HG02759 (cell line): ENCODE measurements at regions not wholly inside any gene's neighbourhood (a gene's known extent, or its start where the extent isn't known, plus 50 kb on each side); places are given as distances from the start of the nearest gene placed in this dataset.

Source experiments
- ATAC-seq: cut with Tn5 transposase; IDR thresholded peaks from one replicate; pipeline ENCODE4 v1.9.1; 2021; ENCODE audit warnings: mild to moderate bottlenecking, moderate library complexity; ENCODE audit not compliant: unreplicated experiment

DNA sequence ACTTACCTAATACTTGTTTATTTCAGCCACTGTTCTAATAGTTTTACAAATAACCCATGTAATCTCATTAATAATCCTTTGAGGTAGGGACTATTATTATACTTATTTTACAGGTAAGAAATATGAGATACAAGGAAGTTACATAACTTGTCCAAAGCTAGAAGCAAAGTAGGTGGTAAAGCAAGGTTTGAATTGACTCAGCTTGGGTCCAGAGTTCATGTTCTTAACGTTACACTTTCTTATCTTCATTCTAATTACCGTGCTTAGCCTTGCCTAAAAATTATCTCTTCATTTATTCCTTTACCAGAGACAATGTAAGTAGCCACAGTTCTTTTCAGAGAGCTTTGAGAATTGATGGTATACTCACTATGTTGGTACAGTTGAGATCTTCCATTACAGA lies 743.6 kb downstream of the KCNJ3 start:
- ATAC-seq, result no peak

DNA sequence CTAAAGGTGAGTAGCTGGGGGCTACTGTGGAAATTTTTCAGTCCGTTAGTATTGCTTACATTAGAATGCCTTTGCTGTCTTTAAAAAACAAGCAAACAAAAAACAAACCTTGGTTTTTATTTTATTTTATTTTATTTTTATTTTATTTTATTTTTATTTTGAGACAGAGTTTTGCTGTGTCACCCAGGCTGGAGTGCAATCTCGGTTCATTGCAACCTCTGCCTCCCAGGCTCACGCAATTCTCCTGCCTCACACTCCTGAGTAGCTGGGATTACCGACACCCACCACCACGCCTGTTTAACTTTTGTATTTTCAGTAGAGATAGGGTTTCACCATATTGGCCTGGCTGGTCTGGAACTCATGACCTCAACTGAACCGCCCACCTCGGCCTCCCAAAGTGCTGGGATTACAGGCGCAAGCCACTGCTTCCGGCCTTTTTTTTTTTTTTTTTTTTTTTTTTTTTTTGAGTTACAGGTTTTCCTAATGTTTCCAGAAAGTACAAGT lies 732.6 kb downstream of the KCNJ3 start:
- ATAC-seq, result no peak

DNA sequence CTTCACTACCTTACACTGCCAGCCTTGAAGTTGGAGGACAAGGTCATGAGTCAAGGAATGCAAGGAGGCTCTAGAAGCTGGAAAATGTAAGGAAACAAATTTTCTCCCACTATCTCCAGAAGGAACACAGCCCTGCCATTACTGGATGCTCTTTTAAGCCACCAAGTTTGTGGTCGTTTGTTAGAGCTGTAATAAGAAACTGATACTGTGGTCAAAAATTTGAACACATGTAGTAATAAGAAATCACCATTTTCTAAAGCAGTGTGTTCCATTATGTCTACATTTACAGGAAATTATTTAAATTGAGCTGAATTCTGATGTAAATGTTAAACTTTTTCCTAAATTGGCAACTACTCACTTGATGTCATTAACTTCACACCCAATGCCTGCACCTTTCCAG lies 729.0 kb downstream of the KCNJ3 start:
- no peak for ATAC-seq

DNA sequence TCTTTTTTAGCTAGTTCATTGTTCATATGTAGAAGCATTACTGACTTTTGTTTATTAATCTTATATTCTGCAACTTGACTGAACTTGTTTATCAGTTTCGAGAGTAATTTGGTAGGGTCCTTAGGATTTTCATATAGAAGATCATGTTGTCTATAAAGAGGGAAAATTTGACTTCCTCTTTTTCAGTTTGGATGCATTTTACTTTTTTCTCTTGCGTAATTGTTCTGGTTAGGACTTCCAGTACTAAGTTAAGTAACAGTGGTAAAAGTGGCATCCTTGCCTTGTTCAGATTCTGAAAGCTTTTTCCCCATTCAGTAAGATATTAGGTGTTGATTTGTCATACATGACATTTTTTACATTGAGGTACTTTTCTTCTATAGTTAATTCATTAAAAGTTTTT lies 726.0 kb downstream of the KCNJ3 start:
- no peak for ATAC-seq

GRCh38 chr2:155418753-155419152 lies 720.3 kb downstream of the KCNJ3 start:
- no peak for ATAC-seq

DNA sequence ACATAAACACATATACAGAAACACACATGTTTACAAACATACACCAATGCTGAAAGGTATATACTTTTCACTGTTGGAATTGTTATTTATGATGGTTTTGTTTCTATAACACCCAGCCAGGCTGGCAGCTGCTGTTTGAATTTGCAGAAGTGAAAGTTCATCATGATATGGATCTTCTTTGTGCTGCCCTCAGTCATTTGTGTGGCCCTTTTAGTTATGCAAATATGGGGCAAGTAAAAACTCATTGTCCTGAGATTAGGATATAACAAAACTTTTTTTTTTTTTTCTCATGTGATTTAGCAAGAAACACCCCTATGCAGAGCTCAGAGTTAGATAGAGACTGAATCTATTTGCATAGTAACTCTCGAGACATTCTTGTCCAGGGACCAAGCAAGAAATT lies 714.1 kb downstream of the KCNJ3 start:
- ATAC-seq, result peak; percentile 95

DNA sequence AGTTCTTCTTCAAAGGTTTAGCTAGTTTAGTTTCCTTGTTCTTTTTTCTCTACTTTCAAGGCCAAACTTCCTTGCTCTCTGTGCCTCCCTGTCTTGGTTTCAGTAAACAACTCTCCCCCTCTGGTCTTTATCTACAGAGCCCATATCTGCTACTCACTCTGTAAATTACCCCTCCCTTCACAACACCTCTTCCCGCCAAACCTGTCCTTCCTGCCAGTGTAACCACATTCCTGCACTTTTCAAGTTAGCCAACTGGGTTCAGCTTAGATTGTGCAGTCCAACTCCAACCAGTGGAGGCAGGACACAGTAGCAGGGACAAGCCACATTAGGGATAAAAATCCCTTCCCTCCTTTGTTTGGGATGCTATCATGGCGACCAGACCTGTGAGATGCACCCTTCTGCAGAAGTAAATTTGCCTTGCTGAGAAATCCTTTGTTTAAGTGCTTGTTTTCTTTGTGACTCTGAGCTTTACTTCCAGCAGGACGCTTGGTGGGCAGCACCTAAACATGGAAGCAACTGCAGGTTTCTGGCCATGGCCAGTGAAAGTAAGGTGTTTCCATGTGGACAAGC lies 706.0 kb downstream of the KCNJ3 start:
- ATAC-seq, result no peak

- ATAC-seq, result no peak
Measured at GRCh38 chr2:155393406-155393805, 694.9 kb downstream of the KCNJ3 start.

DNA sequence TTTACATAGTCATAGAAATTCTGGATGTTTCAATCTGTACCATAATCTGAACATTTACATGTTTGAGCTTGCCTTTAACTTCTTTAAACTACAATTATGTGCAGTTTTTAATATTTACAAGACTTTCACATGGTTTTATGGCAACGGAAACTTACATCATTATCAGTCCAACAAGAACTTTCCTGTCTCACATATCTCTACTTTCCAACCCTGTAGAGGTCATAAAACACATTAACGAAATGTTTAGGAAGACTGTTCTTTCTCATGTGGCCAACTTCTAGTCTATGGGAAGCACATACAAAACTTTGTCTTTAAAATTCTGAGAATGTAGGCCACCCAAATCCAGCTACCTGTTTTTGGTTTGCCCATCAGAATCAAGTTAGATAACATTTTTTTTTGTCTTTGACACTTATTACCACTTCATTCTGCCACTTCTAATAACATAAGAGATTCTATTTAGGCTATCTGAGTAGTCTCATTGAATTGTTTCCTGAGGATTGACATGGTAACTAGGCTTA lies 693.2 kb downstream of the KCNJ3 start:
- no peak for ATAC-seq

DNA sequence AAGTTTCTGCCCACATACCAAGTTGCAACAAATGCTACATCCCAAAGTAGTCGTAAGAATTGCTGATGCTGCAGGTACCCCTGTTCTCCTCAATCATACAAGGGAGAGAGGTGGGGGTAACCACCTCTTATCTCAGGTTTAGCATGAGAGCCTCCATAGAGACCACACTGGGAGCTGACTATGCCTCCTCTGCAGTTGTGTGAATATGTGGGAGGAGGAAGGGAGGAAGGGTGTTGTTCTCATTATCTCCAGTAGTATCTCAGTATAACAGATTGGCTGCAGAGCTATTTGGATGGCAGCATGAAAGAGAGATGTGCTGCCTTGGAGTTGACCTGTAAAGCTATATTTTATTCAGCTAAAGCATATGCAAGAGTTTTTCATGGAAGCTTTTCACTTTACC lies 690.7 kb downstream of the KCNJ3 start:
- ATAC-seq, result no peak

- no peak for ATAC-seq
Measured at GRCh38 chr2:155384555-155385123, 686.1 kb downstream of the KCNJ3 start.

DNA sequence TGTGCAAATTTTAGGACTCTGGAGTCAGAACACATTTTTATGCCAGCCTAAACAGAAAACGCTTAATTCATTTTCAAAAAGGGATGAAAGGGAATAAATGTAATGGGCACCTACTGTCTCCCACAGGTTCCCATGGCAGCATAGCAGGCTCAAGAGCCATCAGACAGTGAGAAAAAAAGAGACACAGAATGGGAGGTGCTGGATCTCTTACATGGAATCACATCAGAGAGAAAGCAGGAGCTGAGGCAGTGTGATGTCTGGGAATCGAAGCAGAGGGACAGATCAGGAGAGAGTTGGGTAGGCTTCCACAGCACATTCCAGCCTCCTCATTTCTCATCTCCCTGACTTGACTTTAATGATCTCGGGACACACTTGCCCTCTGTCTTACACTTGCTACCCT lies 684.3 kb downstream of the KCNJ3 start:
- ATAC-seq, result no peak

- no peak for ATAC-seq
Measured at GRCh38 chr2:155381436-155381835, 682.9 kb downstream of the KCNJ3 start.

- no peak for ATAC-seq
Measured at GRCh38 chr2:155379494-155379893, 681.0 kb downstream of the KCNJ3 start.

DNA sequence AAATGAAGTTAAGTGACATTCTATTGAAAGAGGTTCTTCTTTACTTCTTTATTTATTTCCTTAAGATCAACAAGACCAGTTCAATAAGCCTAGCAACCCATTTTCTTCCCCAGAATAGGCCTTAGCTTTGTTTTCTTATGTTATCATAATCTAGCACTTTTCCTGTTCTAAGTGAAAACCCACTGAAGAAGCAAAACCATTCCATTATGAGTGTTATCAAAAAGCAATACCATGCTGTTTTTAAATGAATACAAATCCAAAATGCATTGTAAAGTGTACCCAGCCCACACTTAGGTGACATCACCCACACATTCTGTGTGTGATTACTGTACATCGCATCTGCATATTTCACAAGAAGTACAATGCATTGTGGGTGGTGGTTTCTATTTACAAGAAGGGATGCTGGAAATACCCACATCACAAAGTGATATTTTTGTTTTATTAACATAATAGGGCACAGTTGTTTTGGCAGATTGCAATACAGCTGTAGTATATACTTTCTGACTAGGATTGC lies 679.5 kb downstream of the KCNJ3 start:
- peak; percentile 52 for ATAC-seq

GRCh38 chr2:155377266-155377680 lies 678.8 kb downstream of the KCNJ3 start:
- ATAC-seq, result peak; percentile 43

- ATAC-seq, result no peak
Measured at GRCh38 chr2:155372969-155373368, 674.5 kb downstream of the KCNJ3 start.

GRCh38 chr2:155368934-155369333 lies 670.4 kb downstream of the KCNJ3 start:
- no peak for ATAC-seq

- ATAC-seq, result no peak
Measured at GRCh38 chr2:155364766-155365165, 666.3 kb downstream of the KCNJ3 start.

- ATAC-seq, result no peak
Measured at GRCh38 chr2:155363349-155363888, 664.9 kb downstream of the KCNJ3 start.

GRCh38 chr2:155357172-155357571 lies 658.7 kb downstream of the KCNJ3 start:
- ATAC-seq, result no peak

- no peak for ATAC-seq
Measured at GRCh38 chr2:155356250-155356649, 657.8 kb downstream of the KCNJ3 start.
